ENCODE measurements at regions not wholly inside any gene's neighbourhood (a gene's known extent, or its start where the extent isn't known, plus 50 kb on each side); places are given as distances from the start of the nearest gene placed in this dataset.

- no peak for DNase-seq
Observed at GRCh38 chr1:147466543-147466942, 74.8 kb upstream of the BCL9 start.

GRCh38 chr1:147470079-147470478, 71.2 kb upstream of the BCL9 start:
- no peak for DNase-seq

- DNase-seq, result no peak
Observed at GRCh38 chr1:147472489-147472888, 68.8 kb upstream of the BCL9 start.

- no peak for DNase-seq
Observed at GRCh38 chr1:147472966-147473732, 68.2 kb upstream of the BCL9 start.

- no peak for DNase-seq
Observed at GRCh38 chr1:147473733-147474049, 67.6 kb upstream of the BCL9 start.

GRCh38 chr1:147475488-147475887, 65.8 kb upstream of the BCL9 start:
- no peak for DNase-seq

- DNase-seq, result no peak
Observed at GRCh38 chr1:147478521-147478920, 62.8 kb upstream of the BCL9 start.

- no peak for DNase-seq
Observed at GRCh38 chr1:147479864-147480564, 61.3 kb upstream of the BCL9 start.

- DNase-seq, result no peak
Observed at GRCh38 chr1:147480565-147480935, 60.8 kb upstream of the BCL9 start.

- DNase-seq, result no peak
Observed at GRCh38 chr1:147486876-147487656, 54.2 kb upstream of the BCL9 start.

GRCh38 chr1:147491098-147491497, 50.2 kb upstream of the BCL9 start:
- no peak for DNase-seq

Data from activated T-cell treated with anti-CD3 and anti-CD28 coated beads, Interleukin-2, amount 50 U/mL, for 48 hours (primary cell).